Mesenchymal stem cell (in vitro differentiated cells and primary cell): ENCODE measurements at regions not wholly inside any gene's neighbourhood (a gene's known extent, or its start where the extent isn't known, plus 50 kb on each side); places are given as distances from the start of the nearest gene placed in this dataset.

ENCODE experiments used
- DNase-seq: peaks from one replicate; pipeline ENCODE4 v3.0.0-alpha.2; 2013
- H2AFZ ChIP-seq: one replicate; pipeline ENCODE4 v1.6.1; 2013; ENCODE audit warnings: low read depth, mild to moderate bottlenecking, control low read depth, inconsistent platforms, low read length, moderate library complexity
- H2AK5ac ChIP-seq: 2 replicates; pipeline ENCODE4 v1.6.1; 2013; ENCODE audit warnings: low read length, moderate library complexity, mild to moderate bottlenecking, inconsistent platforms; ENCODE audit not compliant: severe bottlenecking
- H2BK120ac ChIP-seq: one replicate; pipeline ENCODE4 v1.6.1; 2013; ENCODE audit warnings: low read depth, mild to moderate bottlenecking, inconsistent platforms, low read length, moderate library complexity
- H2BK12ac ChIP-seq, 2 experiments: one replicate each; pipeline ENCODE4 v1.6.1; 2013; ENCODE audit warnings: inconsistent platforms in 2 of 2, low read length in 2 of 2, mild to moderate bottlenecking in 2 of 2, moderate library complexity in 2 of 2, control low read depth in 1 of 2
- H2BK15ac ChIP-seq: one replicate; pipeline ENCODE4 v1.6.1; 2013; ENCODE audit warnings: mild to moderate bottlenecking, low read depth, inconsistent platforms; ENCODE audit not compliant: poor library complexity, severe bottlenecking
- H2BK5ac ChIP-seq: 2 replicates; pipeline ENCODE4 v1.6.1; 2013; ENCODE audit warnings: low read depth, mild to moderate bottlenecking, low read length, control low read depth, inconsistent platforms; ENCODE audit not compliant: poor library complexity, severe bottlenecking
- H3K14ac ChIP-seq, 2 experiments: one replicate each; pipeline ENCODE4 v1.6.1; 2013; ENCODE audit warnings: inconsistent platforms in 2 of 2, low read length in 2 of 2, control low read depth in 1 of 2, mild to moderate bottlenecking in 1 of 2, moderate library complexity in 1 of 2
- H3K18ac ChIP-seq, 2 experiments: one replicate each; pipeline ENCODE4 v1.6.1; 2013; ENCODE audit warnings: inconsistent platforms in 2 of 2, low read length in 2 of 2, control low read depth in 1 of 2, low read depth in 1 of 2, mild to moderate bottlenecking in 1 of 2
- H3K23ac ChIP-seq, 2 experiments: one replicate each; pipeline ENCODE4 v1.6.1; 2013; ENCODE audit warnings: inconsistent platforms in 2 of 2, low read length in 2 of 2, mild to moderate bottlenecking in 2 of 2, moderate library complexity in 2 of 2, control low read depth in 1 of 2
- H3K27ac ChIP-seq: 2 replicates; pipeline ENCODE4 v1.5.1; 2013; ENCODE audit warnings: mild to moderate bottlenecking, moderate library complexity, low read length, control low read depth, inconsistent platforms; ENCODE audit not compliant: poor library complexity, severe bottlenecking
- H3K27me3 ChIP-seq, 2 experiments: 2 replicates each; pipeline versions ENCODE4 v1.6.1 to v1.7.0; 2013; ENCODE audit warnings: low read length in 2 of 2, mild to moderate bottlenecking in 2 of 2, moderate library complexity in 2 of 2, control low read depth in 1 of 2, inconsistent platforms in 1 of 2; ENCODE audit not compliant: control insufficient read depth in 1 of 2, insufficient read depth in 1 of 2
- H3K36me3 ChIP-seq, 2 experiments: 2 replicates each; pipeline versions ENCODE4 v1.6.1 to v1.7.0; 2013; ENCODE audit warnings: low read length in 2 of 2, control low read depth in 1 of 2, inconsistent platforms in 1 of 2, low read depth in 1 of 2, mild to moderate bottlenecking in 1 of 2; ENCODE audit not compliant: insufficient read depth in 2 of 2, control insufficient read depth in 1 of 2
- H3K4ac ChIP-seq, 2 experiments: one replicate each; pipeline ENCODE4 v1.6.1; 2013; ENCODE audit warnings: inconsistent platforms in 2 of 2, low read length in 2 of 2, mild to moderate bottlenecking in 2 of 2, moderate library complexity in 2 of 2, control low read depth in 1 of 2, low read depth in 1 of 2
- H3K4me1 ChIP-seq: 2 replicates; pipeline ENCODE4 v1.6.1; 2013; ENCODE audit warnings: low read depth, low read length, control low read depth; ENCODE audit not compliant: control insufficient read depth, insufficient read depth
- H3K4me2 ChIP-seq: 2 replicates; pipeline ENCODE4 v1.6.1; 2013; ENCODE audit warnings: low read length, mild to moderate bottlenecking, inconsistent platforms; ENCODE audit not compliant: poor library complexity, severe bottlenecking
- H3K4me3 ChIP-seq, 2 experiments: 2 replicates each; pipeline versions ENCODE4 v1.5.1 to v1.7.0; 2013; ENCODE audit warnings: low read length in 2 of 2, mild to moderate bottlenecking in 2 of 2, control low read depth in 1 of 2, low read depth in 1 of 2; ENCODE audit not compliant: insufficient read depth in 1 of 2
- H3K79me1 ChIP-seq: replicated peaks from 2 replicates; pipeline ENCODE4 v1.6.1; 2013; ENCODE audit warnings: mild to moderate bottlenecking, control low read depth, low read length, inconsistent platforms; ENCODE audit not compliant: poor library complexity, severe bottlenecking
- H3K9ac ChIP-seq: 2 replicates; pipeline ENCODE4 v1.7.0; 2013; ENCODE audit warnings: mild to moderate bottlenecking, low read length, moderate library complexity
- H3K9me3 ChIP-seq: 2 replicates; pipeline ENCODE4 v1.7.0; 2013; ENCODE audit warnings: mild to moderate bottlenecking, low read length; ENCODE audit not compliant: control insufficient read depth
- H4K8ac ChIP-seq: one replicate; pipeline ENCODE4 v1.6.1; 2013; ENCODE audit warnings: inconsistent platforms, mild to moderate bottlenecking, low read length, moderate library complexity
- H4K91ac ChIP-seq: one replicate; pipeline ENCODE4 v1.6.1; 2013; ENCODE audit warnings: mild to moderate bottlenecking, low read length, inconsistent platforms
- WGBS: methylation state at CpG from one replicate; pipeline ENCODE4 v1.1.7; 2013; ENCODE audit warnings: mixed read lengths; 5-methylcytosine and 5-hydroxymethylcytosine counted together

DNA sequence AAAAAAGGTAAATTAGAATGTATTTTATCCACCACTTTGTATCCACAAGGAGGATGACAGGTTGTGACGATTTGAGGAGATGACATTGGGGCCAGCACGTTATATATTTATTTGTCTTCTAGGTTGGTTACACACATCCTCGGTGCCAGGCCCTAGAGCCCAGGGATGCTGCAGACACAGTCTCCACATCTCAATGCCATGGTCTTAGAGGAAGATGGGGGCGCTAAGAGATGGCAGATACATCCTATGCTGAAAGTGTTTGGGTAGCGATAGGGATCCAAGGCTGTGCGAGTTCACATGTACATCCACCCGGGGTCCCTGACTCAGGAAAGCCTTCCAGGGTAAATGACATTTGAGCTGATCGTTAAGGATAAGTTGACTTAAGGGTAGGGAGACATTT lies 193.1 kb upstream of the GSC start:
- 84% methylated on average over 7 of the region's 8 CpGs for WGBS
- H3K79me1 ChIP-seq, result no peaks in the 10 kb centered on the region

DNA sequence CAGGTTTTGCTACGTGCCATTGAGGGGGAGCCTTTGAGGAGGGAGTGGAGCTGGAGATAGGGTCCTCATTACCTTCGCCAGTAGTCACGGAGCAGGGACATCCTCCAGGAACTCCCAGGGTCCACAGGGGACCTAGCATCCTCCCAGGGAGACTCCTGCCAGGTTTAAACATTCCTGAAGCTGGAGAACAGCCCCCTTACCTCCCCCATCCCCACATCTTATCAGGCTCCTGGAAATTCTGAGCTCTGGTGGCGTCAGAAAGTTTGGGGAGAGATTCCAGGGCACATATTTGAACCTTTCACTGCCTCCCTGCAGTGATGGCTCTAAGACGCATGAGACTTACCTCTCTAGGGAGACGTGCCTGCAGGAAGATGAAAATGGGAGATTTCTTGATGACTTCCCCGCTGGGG lies 192.3 kb upstream of the GSC start:
- H3K4me3 ChIP-seq, result no peak overlapping the region
- no peak overlapping the region for H2AK5ac ChIP-seq
- no peaks in the 10 kb centered on the region for H3K36me3 ChIP-seq
- H3K27me3 ChIP-seq, result peaks cover 17 to 61% of the 10 kb centered on the region in 2 experiments
- no peak overlapping the region for H2AFZ ChIP-seq
- no peak overlapping the region for H4K91ac ChIP-seq
- no peak overlapping the region for H3K14ac ChIP-seq
- no peak overlapping the region for H2BK120ac ChIP-seq
- DNase-seq, result no peak
- no peak overlapping the region for H2BK15ac ChIP-seq
- no peak overlapping the region for H3K18ac ChIP-seq
- H2BK12ac ChIP-seq, result no peak overlapping the region
- H3K4me2 ChIP-seq, result no peak overlapping the region
- H3K4ac ChIP-seq, result no peak overlapping the region
- H3K9me3 ChIP-seq, result no peaks in the 10 kb centered on the region
- H4K8ac ChIP-seq, result no peak overlapping the region
- H3K9ac ChIP-seq, result no peak overlapping the region
- WGBS, result 43% methylated on average over 4 of the region's 7 CpGs
- no peaks in the 10 kb centered on the region for H3K79me1 ChIP-seq
- H3K27ac ChIP-seq, result no peak overlapping the region
- H3K23ac ChIP-seq, result no peak overlapping the region
- no peaks in the 10 kb centered on the region for H3K4me1 ChIP-seq
- no peak overlapping the region for H2BK5ac ChIP-seq

More for the DNA sequence above, 193.1 kb upstream of the GSC start:
- no peak overlapping the region for H3K23ac ChIP-seq
- H2AFZ ChIP-seq, result no peak overlapping the region
- peaks cover 18 to 55% of the 10 kb centered on the region in 2 experiments for H3K27me3 ChIP-seq
- no peak overlapping the region for H3K4ac ChIP-seq
- H3K4me3 ChIP-seq, result no peak overlapping the region
- no peaks in the 10 kb centered on the region for H3K9me3 ChIP-seq
- no peak overlapping the region for H2BK120ac ChIP-seq
- H2BK5ac ChIP-seq, result no peak overlapping the region
- H4K8ac ChIP-seq, result no peak overlapping the region
- no peak overlapping the region for H3K18ac ChIP-seq
- no peaks in the 10 kb centered on the region for H3K4me1 ChIP-seq
- H2BK12ac ChIP-seq, result no peak overlapping the region
- H3K9ac ChIP-seq, result no peak overlapping the region
- H3K4me2 ChIP-seq, result no peak overlapping the region
- H3K14ac ChIP-seq, result no peak overlapping the region
- H3K27ac ChIP-seq, result no peak overlapping the region
- no peak overlapping the region for H2BK15ac ChIP-seq
- H2AK5ac ChIP-seq, result no peak overlapping the region
- no peak overlapping the region for H4K91ac ChIP-seq
- no peaks in the 10 kb centered on the region for H3K36me3 ChIP-seq
- DNase-seq, result no peak

GRCh38 chr14:94961386-94962165 lies 191.7 kb upstream of the GSC start:
- Histone ChIP-seq H3K79me1 (no peaks in the 10 kb centered on the region), H2BK5ac (no peak overlapping the region), H2BK12ac (no peak overlapping the region), H2AK5ac (no peak overlapping the region), H2AFZ (no peak overlapping the region), H3K9me3 (no peaks in the 10 kb centered on the region), H4K91ac (no peak overlapping the region), H3K4me1 (no peaks in the 10 kb centered on the region), H3K23ac (no peak overlapping the region), H3K27me3 (peaks cover 14 to 62% of the 10 kb centered on the region in 2 experiments), H3K27ac (no peak overlapping the region), H2BK120ac (no peak overlapping the region), H3K18ac (no peak overlapping the region), H3K4me2 (no peak overlapping the region), H3K9ac (no peak overlapping the region), H3K4me3 (no peak overlapping the region), H3K14ac (no peak overlapping the region), H3K36me3 (no peaks in the 10 kb centered on the region), H2BK15ac (no peak overlapping the region), H3K4ac (no peak overlapping the region), H4K8ac (no peak overlapping the region)
- WGBS, result 72% methylated on average over 18 of the region's 19 CpGs
- no peak for DNase-seq

GRCh38 chr14:94960285-94961001 lies 190.5 kb upstream of the GSC start:
- Histone ChIP-seq H3K4me1 (no peaks in the 10 kb centered on the region), H3K36me3 (no peaks in the 10 kb centered on the region)
- 84% methylated on average over 9 of the region's 9 CpGs for WGBS

More at GRCh38 chr14:94960285-94961001, 190.5 kb upstream of the GSC start:
- Histone ChIP-seq H3K4me2 (no peak overlapping the region), H2BK15ac (no peak overlapping the region), H2AK5ac (no peak overlapping the region), H3K4me3 (peak overlapping the region in 1 of 2 experiments; percentile 19), H3K27me3 (peaks cover 11 to 64% of the 10 kb centered on the region in 2 experiments), H2AFZ (no peak overlapping the region), H3K18ac (no peak overlapping the region), H3K23ac (no peak overlapping the region), H3K14ac (no peak overlapping the region), H3K9ac (no peak overlapping the region), H3K9me3 (no peaks in the 10 kb centered on the region), H3K27ac (no peak overlapping the region), H3K4ac (no peak overlapping the region), H2BK5ac (no peak overlapping the region), H4K8ac (no peak overlapping the region), H3K79me1 (no peaks in the 10 kb centered on the region), H2BK120ac (no peak overlapping the region), H2BK12ac (no peak overlapping the region), H4K91ac (no peak overlapping the region)
- no peak for DNase-seq
